Endothelial cell of umbilical vein (primary cell): ENCODE measurements at regions not wholly inside any gene's neighbourhood (a gene's known extent, or its start where the extent isn't known, plus 50 kb on each side); places are given as distances from the start of the nearest gene placed in this dataset.

Source experiments
- BruUV-seq: library from RNA; stranded (reverse); fragments of 400-500 nt; replicated peaks from 2 replicates; lab custom pipeline; 2021; lab: Mats Ljungman, UMichigan
- CTCF ChIA-PET: fragments of 300-600, 350-600 bp; sonication (Branson Sonifier 250); formaldehyde crosslinking; loops from one replicate; lab custom pipeline; 2021; ENCODE audit warnings: antibody characterized with exemption, inconsistent platforms; lab: Charles Lee
- POLR2A ChIA-PET: fragments of 300-600, 350-600 bp; sonication (Branson Sonifier 250); formaldehyde crosslinking; loops from one replicate; lab custom pipeline; 2021; ENCODE audit warnings: antibody characterized with exemption, inconsistent platforms; lab: Charles Lee
- DNase-seq: peaks from one replicate; pipeline ENCODE4 v3.0.0-alpha.2; 2011; ENCODE audit warnings: low read depth, low spot score
- FAIRE-seq: peaks from 2 replicates; lab custom pipeline; 2011; peaks lifted over from hg19 to GRCh38; lab: Jason Lieb, UNC
- H2AFZ ChIP-seq: 2 replicates; pipeline ENCODE4 v1.6.0; 2012; ENCODE audit warnings: low read depth, low read length, control low read depth, inconsistent platforms
- H3K27ac ChIP-seq: 2 replicates; pipeline ENCODE4 v1.5.1; 2011; ENCODE audit warnings: low read depth, mild to moderate bottlenecking, control low read depth, low read length, moderate library complexity; ENCODE audit not compliant: insufficient read depth
- H3K27me3 ChIP-seq, 2 experiments: 2 replicates each; pipeline versions ENCODE4 v1.6.0 to v1.6.1; 2011; ENCODE audit warnings: low read length in 2 of 2, mixed read lengths in 1 of 2; ENCODE audit not compliant: control insufficient read depth in 2 of 2, insufficient read depth in 2 of 2
- H3K36me3 ChIP-seq, 2 experiments: 2 replicates in 1 of 2; 3 replicates in 1 of 2; pipeline ENCODE4 v1.5.1; 2011; ENCODE audit warnings: low read length in 2 of 2, mild to moderate bottlenecking in 1 of 2, moderate library complexity in 1 of 2; ENCODE audit not compliant: control insufficient read depth in 2 of 2, insufficient read depth in 2 of 2; ENCODE audit errors: extremely low read depth in 1 of 2
- H3K4me1 ChIP-seq: 3 replicates; pipeline ENCODE4 v1.5.1; 2011; ENCODE audit warnings: mild to moderate bottlenecking, low read length; ENCODE audit not compliant: control insufficient read depth, insufficient read depth; ENCODE audit errors: extremely low read depth
- H3K4me2 ChIP-seq: 2 replicates; pipeline ENCODE4 v1.6.1; 2011; ENCODE audit warnings: low read length, control low read depth, mixed read lengths; ENCODE audit not compliant: insufficient read depth
- H3K4me3 ChIP-seq, 3 experiments: fragments of 200-600 bp in 1 of 3; sonication (generic), shearing (Covaris generic) in 1 of 3; replicated peaks in 1 of 3; 2 replicates each; pipeline ENCODE4 v1.5.1; 2011 to 2016; ENCODE audit warnings: control low read depth in 3 of 3, low read length in 3 of 3, mild to moderate bottlenecking in 2 of 3, inconsistent platforms in 1 of 3, low read depth in 1 of 3, moderate library complexity in 1 of 3; ENCODE audit not compliant: insufficient read depth in 1 of 3
- H3K79me2 ChIP-seq: 2 replicates; pipeline ENCODE4 v1.6.0; 2012; ENCODE audit warnings: low read length, inconsistent platforms; ENCODE audit not compliant: control insufficient read depth, insufficient read depth
- H3K9ac ChIP-seq: replicated peaks from 2 replicates; pipeline ENCODE3; 2011; ENCODE audit warnings: low read length, control low read depth; ENCODE audit not compliant: insufficient read depth; ENCODE audit errors: extremely low read depth
- H3K9me1 ChIP-seq: replicated peaks from 3 replicates; pipeline ENCODE4 v1.6.0; 2011; ENCODE audit warnings: mild to moderate bottlenecking, low read length; ENCODE audit not compliant: control insufficient read depth, insufficient read depth; ENCODE audit errors: extremely low read depth
- H3K9me3 ChIP-seq: replicated peaks from 2 replicates; pipeline ENCODE4 v1.5.1; 2012; ENCODE audit warnings: low read length, inconsistent platforms; ENCODE audit not compliant: control insufficient read depth, insufficient read depth
- H4K20me1 ChIP-seq: replicated peaks from 2 replicates; pipeline ENCODE3; 2011; ENCODE audit warnings: mild to moderate bottlenecking, low read length; ENCODE audit not compliant: control insufficient read depth, insufficient read depth; ENCODE audit errors: extremely low read depth
- CTCF ChIP-seq, 2 donors: IDR thresholded peaks; 1 replicate in 1 of 2; 2 replicates in 1 of 2; pipeline ENCODE4 v1.5.1; 2011; ENCODE audit warnings: low read length in 2 of 2, mild to moderate bottlenecking in 2 of 2, moderate library complexity in 2 of 2, control low read depth in 1 of 2, inconsistent platforms in 1 of 2, low read depth in 1 of 2; ENCODE audit not compliant: insufficient read depth in 1 of 2; ENCODE audit errors: extremely low read depth in 1 of 2
- EZH2 ChIP-seq: IDR thresholded peaks from 2 replicates; pipeline ENCODE4 v1.6.1; 2012; ENCODE audit warnings: borderline replicate concordance, low read depth, mild to moderate bottlenecking, moderate library complexity, low read length, inconsistent platforms; ENCODE audit not compliant: severe bottlenecking
- FOS ChIP-seq: IDR thresholded peaks from 2 replicates; pipeline ENCODE4 v1.6.1; 2011; ENCODE audit warnings: mild to moderate bottlenecking, low read length, moderate library complexity, borderline replicate concordance; ENCODE audit not compliant: insufficient read depth
- GATA2 ChIP-seq: IDR thresholded peaks from 2 replicates; pipeline ENCODE4 v1.7.0; 2011; ENCODE audit warnings: low read depth, mild to moderate bottlenecking, moderate library complexity, mixed read lengths, low read length; ENCODE audit not compliant: insufficient read length, insufficient read depth
- JUN ChIP-seq: IDR thresholded peaks from 2 replicates; pipeline ENCODE4 v1.6.1; 2011; ENCODE audit warnings: borderline replicate concordance, low read depth; ENCODE audit not compliant: insufficient read length, insufficient read depth
- MAX ChIP-seq: IDR thresholded peaks from 2 replicates; pipeline ENCODE4 v1.6.1; 2011; ENCODE audit not compliant: insufficient read depth, insufficient read length
- MYC ChIP-seq: IDR thresholded peaks from one replicate; pipeline ENCODE4 v1.6.1; 2011; ENCODE audit warnings: mild to moderate bottlenecking, low read depth, low read length
- POLR2A ChIP-seq: IDR thresholded peaks from 2 replicates; pipeline ENCODE4 v1.6.1; 2012; ENCODE audit warnings: low read depth, mild to moderate bottlenecking, control low read depth, low read length
- POLR2AphosphoS5 ChIP-seq: IDR thresholded peaks from 2 replicates; pipeline ENCODE4 v1.6.1; 2012; ENCODE audit warnings: low read depth, mild to moderate bottlenecking, control low read depth, low read length, moderate library complexity; ENCODE audit not compliant: insufficient read depth
- dilution Hi-C: fragments of 300-500 bp; cut with MboI; formaldehyde crosslinking; loops from one replicate; pipeline ENCODE4 v1.15.0; 2019; ENCODE audit warnings: low sequenced_read_pairs; ENCODE audit not compliant: extremely low pct_ligation_motif_present
- intact Hi-C: fragments of 100-400 bp; cut with micrococcal nuclease; formaldehyde crosslinking; loops from one replicate; pipeline ENCODE4 v1.10.0; 2022

- Histone ChIP-seq H3K9ac (no peak overlapping the region), H4K20me1 (no peaks in the 10 kb centered on the region), H3K9me1 (no peaks in the 10 kb centered on the region), H3K4me1 (no peaks in the 10 kb centered on the region), H3K4me3 (no peak overlapping the region), H3K79me2 (no peaks in the 10 kb centered on the region), H3K36me3 (no peaks in the 10 kb centered on the region), H3K27ac (no peak overlapping the region), H2AFZ (no peak overlapping the region), H3K4me2 (no peak overlapping the region), H3K27me3 (no peaks in the 10 kb centered on the region), H3K9me3 (no peaks in the 10 kb centered on the region)
- FAIRE-seq (no peak), DNase-seq (no peak)
- dilution Hi-C loops (no loop called here), intact Hi-C loops (no loop called here)
- ChIA-PET POLR2A (no interaction called here), CTCF (interaction anchor here (1.2 kb wide), 1 partner anchor 356 kb away, joined by 3 read pairs; no protein-coding TSS in a partner anchor)
- TF ChIP-seq JUN (no peak), MYC (no peak), POLR2A (no peak), GATA2 (no peak), FOS (no peak), EZH2 (no peak), MAX (no peak), POLR2AphosphoS5 (no peak), CTCF (IDR thresholded peaks at IDR 0.05; ENCODE audit: extremely low read depth in 1 of 2, insufficient read depth in 1 of 2, low read depth in 1 of 2, low read length in 2 of 2) (no peak)
- BruUV-seq = no TSS peak
Observed at GRCh38 chr20:48142516-48142773, 357.2 kb upstream of the SULF2 start.
